ENCODE measurements at regions not wholly inside any gene's neighbourhood (a gene's known extent, or its start where the extent isn't known, plus 50 kb on each side); places are given as distances from the start of the nearest gene placed in this dataset.
A peak's percentile ranks its signal among the peaks of the same experiment; 100 is the strongest.

DNA sequence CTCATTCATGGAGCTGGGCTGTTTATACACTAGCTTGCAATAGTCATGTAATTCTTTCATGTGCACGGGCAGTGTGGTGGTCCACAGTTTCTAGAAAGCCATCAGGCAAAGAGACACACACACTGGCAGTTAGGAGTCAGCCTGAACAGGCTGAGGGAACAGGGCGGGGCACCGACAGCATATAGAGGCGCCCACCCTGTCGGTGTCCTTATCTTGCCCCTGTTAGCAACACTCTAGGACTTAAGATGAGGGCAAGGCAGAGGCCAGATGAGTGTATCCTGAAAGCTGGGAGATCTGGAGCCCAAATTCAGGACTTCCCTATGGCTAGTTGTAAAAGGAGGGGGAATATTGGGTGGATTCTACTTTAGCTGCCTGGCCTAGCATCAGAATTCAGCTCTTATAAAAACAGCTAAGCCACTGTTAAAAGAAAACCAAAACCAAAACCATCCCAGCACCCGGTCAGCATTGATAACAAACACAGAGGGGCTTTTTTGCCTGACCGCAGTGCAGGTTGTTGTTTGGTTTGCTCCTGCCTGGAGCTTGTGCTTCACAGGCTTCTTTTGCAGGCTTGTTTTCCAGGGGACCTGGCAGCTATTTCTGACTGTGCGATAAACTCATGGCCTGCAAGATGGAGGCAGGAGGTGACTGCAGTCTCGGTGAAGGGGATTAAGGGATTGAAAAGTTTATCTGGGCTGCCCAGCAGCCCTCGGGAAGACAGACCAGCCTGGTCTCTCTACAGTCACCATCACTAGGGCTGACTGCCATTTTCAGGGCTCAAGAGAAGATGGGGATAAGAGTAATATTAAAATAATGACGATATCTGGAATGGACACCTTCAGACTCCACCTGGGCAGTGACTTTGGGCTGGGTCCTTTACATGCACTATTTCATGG is 638.9 kb downstream of the MID1IP1 start:
- Histone ChIP-seq H3K4me1 (ENCODE audit: control insufficient read depth, insufficient read depth, low read length) (no peaks in the 10 kb centered on the region), H3K36me3 (ENCODE audit: control insufficient read depth in 2 of 2, insufficient read depth in 1 of 2, low read length in 2 of 2) (no peaks in the 10 kb centered on the region), H3K4me3 (ENCODE audit: low read depth, low read length) (no peak overlapping the region), H3K27ac (ENCODE audit: extremely low read depth, low read depth, low read length) (no peak overlapping the region), H3K9me3 (ENCODE audit: control insufficient read depth, insufficient read depth, low read depth, low read length) (no peaks in the 10 kb centered on the region)
- ChIA-PET POLR2A (no interaction called here), CTCF (interaction anchor here (0.6 to 0.7 kb wide), 2 partner anchors 147 to 203 kb away, joined by 3 read pairs; no protein-coding TSS in a partner anchor)
- TF ChIP-seq ZNF404 (tag by site-specific recombination; IDR thresholded peaks at IDR 0.05) = no peak
- TF ChIP-seq KLF9 (tag by site-specific recombination; IDR thresholded peaks at IDR 0.05; ENCODE audit: low read depth) = no peak
- no peak for TF ChIP-seq ZBTB21 (tag by site-specific recombination; IDR thresholded peaks at IDR 0.05)
- no peak for TF ChIP-seq ZBTB48 (tag by site-specific recombination; IDR thresholded peaks at IDR 0.05)
- TF ChIP-seq ZSCAN18 (tag by site-specific recombination; IDR thresholded peaks at IDR 0.05) = no peak
- no peak for TF ChIP-seq ZNF785 (tag by site-specific recombination; IDR thresholded peaks at IDR 0.05)
- TF ChIP-seq IKZF3 (tag by site-specific recombination; IDR thresholded peaks at IDR 0.05) = no peak
- no peak for TF ChIP-seq ZIC2 (tag by site-specific recombination; IDR thresholded peaks at IDR 0.05)
- TF ChIP-seq ZNF184 (tag by site-specific recombination; IDR thresholded peaks at IDR 0.05) = no peak
- no peak for TF ChIP-seq ZNF549 (tag by site-specific recombination; IDR thresholded peaks at IDR 0.05)
- no peak for TF ChIP-seq ZNF157 (tag by site-specific recombination; IDR thresholded peaks at IDR 0.05)
- TF ChIP-seq REPIN1 (tag by site-specific recombination; IDR thresholded peaks at IDR 0.05; ENCODE audit: low read depth) = no peak
- TF ChIP-seq ZNF302 (tag by site-specific recombination; IDR thresholded peaks at IDR 0.05; ENCODE audit: low read depth) = no peak
- no peak for TF ChIP-seq ZNF510 (tag by site-specific recombination; IDR thresholded peaks at IDR 0.05; ENCODE audit: insufficient replicate concordance)
- TF ChIP-seq ZNF341 (tag by site-specific recombination; IDR thresholded peaks at IDR 0.05; ENCODE audit: low read depth) = no peak
- TF ChIP-seq EGR2 (tag by site-specific recombination; IDR thresholded peaks at IDR 0.05; ENCODE audit: low read depth) = no peak

DNA sequence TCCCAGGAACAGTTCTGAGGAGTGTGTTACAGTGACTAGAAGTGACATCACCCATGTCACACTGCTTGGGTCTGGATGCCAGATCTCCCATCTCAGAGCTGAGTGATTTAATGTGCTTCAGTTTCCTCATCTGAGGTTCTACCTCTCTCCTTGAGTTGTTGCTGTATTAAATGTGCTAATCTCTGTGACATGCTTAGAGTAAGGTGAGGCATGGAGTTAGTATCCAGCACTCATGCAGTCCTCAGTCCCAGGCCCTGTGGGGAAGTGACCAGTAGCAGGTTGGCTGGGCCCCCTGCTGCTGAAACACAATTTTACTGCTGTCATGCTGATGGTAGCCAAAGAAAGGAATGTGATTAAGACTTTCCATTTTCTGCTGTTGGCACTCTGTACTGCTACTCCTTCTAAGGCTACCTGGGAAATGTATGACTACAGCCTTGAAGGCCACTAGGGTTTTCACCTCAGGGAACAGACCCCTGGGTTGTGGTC is 639.6 kb downstream of the MID1IP1 start:
- no peaks in the 10 kb centered on the region for H3K36me3 ChIP-seq (ENCODE audit: control insufficient read depth in 2 of 2, insufficient read depth in 1 of 2, low read length in 2 of 2)
- no peaks in the 10 kb centered on the region for H3K4me1 ChIP-seq (ENCODE audit: control insufficient read depth, insufficient read depth, low read length)
- no peak overlapping the region for H3K27ac ChIP-seq (ENCODE audit: extremely low read depth, low read depth, low read length)
- ChIA-PET CTCF (no interaction called here), POLR2A (no interaction called here)
- no peaks in the 10 kb centered on the region for H3K9me3 ChIP-seq (ENCODE audit: control insufficient read depth, insufficient read depth, low read depth, low read length)
- H3K4me3 ChIP-seq (ENCODE audit: low read depth, low read length) = no peak overlapping the region
- TF ChIP-seq ZNF341 (tag by site-specific recombination; IDR thresholded peaks at IDR 0.05; ENCODE audit: low read depth) = no peak
- TF ChIP-seq, protein P1, sequence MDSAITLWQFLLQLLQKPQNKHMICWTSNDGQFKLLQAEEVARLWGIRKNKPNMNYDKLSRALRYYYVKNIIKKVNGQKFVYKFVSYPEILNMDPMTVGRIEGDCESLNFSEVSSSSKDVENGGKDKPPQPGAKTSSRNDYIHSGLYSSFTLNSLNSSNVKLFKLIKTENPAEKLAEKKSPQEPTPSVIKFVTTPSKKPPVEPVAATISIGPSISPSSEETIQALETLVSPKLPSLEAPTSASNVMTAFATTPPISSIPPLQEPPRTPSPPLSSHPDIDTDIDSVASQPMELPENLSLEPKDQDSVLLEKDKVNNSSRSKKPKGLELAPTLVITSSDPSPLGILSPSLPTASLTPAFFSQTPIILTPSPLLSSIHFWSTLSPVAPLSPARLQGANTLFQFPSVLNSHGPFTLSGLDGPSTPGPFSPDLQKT (IDR thresholded peaks at IDR 0.05; ENCODE audit: borderline replicate concordance, low read depth, low read length) = no peak
- TF ChIP-seq HOXA7 (CRISPR knock-in tag; IDR thresholded peaks at IDR 0.05; ENCODE audit: borderline replicate concordance) = no peak
- no peak for TF ChIP-seq ZNF623 (tag by site-specific recombination; IDR thresholded peaks at IDR 0.05)
- no peak for TF ChIP-seq ZNF404 (tag by site-specific recombination; IDR thresholded peaks at IDR 0.05)
- no peak for TF ChIP-seq ZNF701 (tag by site-specific recombination; IDR thresholded peaks at IDR 0.05)
- no peak for TF ChIP-seq SETDB1 (IDR thresholded peaks at IDR 0.05; ENCODE audit: insufficient read length, low read length)
- 0 out of 2 replicates have a peak, but pooled peaks have one; percentile 57 for TF ChIP-seq TRIM28 (IDR thresholded peaks at IDR 0.05; ENCODE audit: borderline replicate concordance, low read length)
- no peak for TF ChIP-seq ZNF621 (tag by site-specific recombination; IDR thresholded peaks at IDR 0.05)
- TF ChIP-seq, protein P2, sequence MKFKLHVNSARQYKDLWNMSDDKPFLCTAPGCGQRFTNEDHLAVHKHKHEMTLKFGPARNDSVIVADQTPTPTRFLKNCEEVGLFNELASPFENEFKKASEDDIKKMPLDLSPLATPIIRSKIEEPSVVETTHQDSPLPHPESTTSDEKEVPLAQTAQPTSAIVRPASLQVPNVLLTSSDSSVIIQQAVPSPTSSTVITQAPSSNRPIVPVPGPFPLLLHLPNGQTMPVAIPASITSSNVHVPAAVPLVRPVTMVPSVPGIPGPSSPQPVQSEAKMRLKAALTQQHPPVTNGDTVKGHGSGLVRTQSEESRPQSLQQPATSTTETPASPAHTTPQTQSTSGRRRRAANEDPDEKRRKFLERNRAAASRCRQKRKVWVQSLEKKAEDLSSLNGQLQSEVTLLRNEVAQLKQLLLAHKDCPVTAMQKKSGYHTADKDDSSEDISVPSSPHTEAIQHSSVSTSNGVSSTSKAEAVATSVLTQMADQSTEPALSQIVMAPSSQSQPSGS (tag by site-specific recombination; IDR thresholded peaks at IDR 0.05; ENCODE audit: low read depth) = 0 out of 2 replicates have a peak, but pooled peaks have one; percentile 20
- no peak for TF ChIP-seq ZBTB20 (tag by site-specific recombination; IDR thresholded peaks at IDR 0.05)
- no peak for TF ChIP-seq GLI4 (tag by site-specific recombination; IDR thresholded peaks at IDR 0.05)

Data from HEK293 (cell line).